ENCODE measurements at regions not wholly inside any gene's neighbourhood (a gene's known extent, or its start where the extent isn't known, plus 50 kb on each side); places are given as distances from the start of the nearest gene placed in this dataset.

DNA sequence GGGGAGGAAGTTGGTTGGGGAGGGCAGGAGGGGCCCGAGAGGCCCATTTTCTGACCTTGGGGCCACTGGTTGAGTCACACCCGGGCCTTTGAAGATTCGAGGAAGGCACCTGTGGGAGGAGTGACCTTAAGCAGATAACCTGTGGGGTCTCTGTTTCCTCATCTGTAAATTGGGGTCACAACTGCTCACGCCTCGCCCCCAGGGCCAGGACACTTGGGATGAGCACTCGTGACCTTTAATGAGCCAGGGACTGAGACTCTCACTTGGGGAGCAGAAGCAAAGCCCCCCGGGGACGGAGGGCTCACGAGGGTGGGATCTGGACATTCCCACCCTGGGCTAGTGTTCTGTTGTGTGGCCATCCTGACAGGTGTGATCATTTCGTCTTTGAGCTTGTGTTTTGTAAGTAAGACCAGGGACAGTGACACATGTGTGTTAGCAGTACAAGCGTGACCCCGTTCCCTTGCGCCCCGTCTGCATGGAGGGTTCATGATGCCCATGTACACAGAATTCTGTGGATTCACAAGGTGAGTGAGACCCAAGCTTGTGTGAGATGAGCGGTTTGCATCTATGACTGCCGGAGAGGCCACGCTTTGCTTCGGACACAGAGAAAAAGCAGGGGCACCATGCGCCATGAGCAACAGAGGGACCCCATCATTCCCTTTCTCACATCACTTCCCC is 79.3 kb upstream of the PMEPA1 start:
- DNase-seq (ENCODE audit: low read depth in 2 of 2), result no peak

DNA sequence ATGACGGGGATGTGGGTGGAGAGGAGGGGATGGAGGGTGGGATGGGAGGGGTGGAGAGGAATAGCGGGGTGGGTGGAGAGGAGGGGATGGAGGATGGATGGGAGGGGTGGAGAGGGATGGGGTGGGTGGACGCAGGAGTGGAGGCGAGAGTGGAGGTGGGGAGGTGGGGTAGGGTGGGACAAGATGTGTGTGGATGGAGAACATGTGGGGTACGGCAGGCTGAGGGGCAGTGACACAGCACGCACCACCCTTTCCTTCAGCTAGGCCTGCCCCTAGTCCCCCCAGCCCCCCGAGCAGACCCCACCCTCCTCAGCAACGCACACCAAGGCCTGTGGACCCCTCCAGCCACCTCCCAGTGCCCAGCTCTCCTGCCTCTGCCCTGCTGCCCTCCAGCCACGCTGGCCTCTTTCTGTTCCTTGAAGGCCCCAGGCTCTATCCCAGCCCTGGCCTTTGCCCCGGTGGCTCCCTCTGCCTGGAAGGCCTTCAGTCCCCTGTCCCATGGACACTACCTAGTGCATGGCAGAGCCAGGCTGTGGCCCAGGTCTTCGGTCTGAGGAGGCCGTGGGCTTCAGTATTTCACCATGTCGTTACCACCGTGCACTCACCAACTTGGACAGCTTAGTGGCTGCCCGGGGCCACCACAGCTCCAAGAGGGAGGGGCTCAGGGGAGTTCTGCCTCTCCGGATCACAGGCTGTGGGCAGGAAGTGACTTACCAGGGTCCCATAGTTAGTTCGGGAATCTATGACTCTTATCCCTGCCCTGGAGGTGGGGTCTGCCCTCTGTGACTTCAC is 78.4 kb upstream of the PMEPA1 start:
- no peak for DNase-seq (ENCODE audit: low read depth in 2 of 2)

DNA sequence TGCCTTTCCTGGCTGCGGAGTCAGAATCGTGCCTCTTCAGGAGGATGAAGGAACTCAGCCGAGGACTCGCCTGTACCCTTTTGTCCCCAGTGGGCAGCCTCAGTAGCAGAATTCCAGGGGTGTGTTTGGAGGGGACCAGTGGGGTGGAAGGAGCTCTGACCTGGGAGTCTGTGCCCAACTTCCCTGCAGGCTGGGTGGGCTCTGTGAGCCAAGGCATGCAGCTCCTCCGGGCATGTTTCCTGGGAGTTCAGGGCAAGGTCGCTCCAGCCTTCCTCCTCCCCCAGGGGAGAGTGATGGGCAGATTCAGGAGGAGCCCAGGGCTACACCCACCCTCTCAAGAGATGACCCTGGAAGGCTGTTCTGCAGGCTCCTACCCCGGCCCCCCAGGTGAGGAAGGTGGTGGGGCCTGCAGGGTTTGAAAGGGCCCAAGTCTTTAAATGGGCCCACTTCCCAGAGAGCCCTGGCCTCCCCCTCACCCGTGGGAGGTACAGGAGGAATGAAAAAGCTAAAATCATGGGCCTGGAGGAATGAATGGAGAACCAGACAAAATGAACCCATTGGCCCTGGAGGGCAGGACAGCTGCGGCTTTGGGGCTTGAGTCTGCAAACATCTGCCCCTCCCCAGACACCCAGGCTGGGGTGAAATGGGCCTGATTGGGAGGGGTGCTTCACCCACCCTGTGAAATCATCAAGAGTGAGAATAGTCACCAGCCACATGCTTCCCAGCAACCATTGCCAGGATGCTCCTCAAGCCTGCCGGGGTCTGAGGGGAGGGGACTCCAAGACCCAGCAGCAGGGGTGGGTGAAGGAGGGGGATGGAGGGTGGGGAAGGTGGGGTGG is 77.6 kb upstream of the PMEPA1 start:
- no peak for DNase-seq (ENCODE audit: low read depth in 2 of 2)

- no peak for DNase-seq (ENCODE audit: low read depth in 2 of 2)
Observed at GRCh38 chr20:57786304-57786932, 76.6 kb upstream of the PMEPA1 start.

DNA sequence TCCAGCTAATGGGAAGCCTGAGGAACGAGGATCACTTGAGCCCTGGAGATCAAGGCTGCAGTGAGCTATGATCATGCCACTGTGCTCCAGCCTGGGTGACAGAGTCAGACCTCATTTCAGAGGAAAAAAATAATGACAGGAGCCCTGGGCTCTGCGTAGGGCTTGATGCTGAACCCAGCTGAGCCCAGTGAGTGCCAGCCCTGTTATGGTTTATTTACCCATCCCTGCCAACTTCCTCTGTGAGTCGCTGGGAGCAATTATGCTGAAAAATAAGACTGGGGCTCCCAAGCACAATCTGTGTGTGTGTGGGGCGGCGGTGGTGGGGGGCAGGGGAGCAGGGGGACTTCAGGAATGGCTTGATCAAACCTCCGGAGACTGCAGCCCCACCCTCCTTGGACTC is 75.9 kb upstream of the PMEPA1 start:
- no peak for DNase-seq (ENCODE audit: low read depth in 2 of 2)

DNA sequence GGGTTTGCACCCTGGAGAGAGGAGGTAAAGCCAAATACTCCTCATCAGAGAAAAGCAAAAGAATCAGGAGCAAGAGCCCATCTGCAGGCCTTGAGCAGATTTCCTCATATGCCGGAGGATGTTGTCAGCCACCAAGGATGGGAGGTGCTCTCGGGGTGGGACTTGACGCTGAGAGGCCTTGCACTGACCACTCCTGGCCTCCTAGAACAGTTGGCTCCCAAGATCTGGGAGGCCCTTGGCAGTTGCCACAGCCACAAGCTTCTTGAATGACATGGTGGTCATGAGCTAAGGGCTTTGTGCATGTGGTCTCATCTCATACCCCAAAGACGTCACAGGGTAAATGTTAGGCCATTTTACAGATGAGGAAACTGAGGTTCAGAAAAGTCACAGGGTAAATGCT is 75.2 kb upstream of the PMEPA1 start:
- DNase-seq (ENCODE audit: low read depth in 2 of 2), result no peak

- DNase-seq (ENCODE audit: low read depth in 2 of 2), result no peak
Observed at GRCh38 chr20:57783956-57784837, 74.4 kb upstream of the PMEPA1 start.

GRCh38 chr20:57783196-57783595 is 73.4 kb upstream of the PMEPA1 start:
- no peak for DNase-seq (ENCODE audit: low read depth in 2 of 2)

DNA sequence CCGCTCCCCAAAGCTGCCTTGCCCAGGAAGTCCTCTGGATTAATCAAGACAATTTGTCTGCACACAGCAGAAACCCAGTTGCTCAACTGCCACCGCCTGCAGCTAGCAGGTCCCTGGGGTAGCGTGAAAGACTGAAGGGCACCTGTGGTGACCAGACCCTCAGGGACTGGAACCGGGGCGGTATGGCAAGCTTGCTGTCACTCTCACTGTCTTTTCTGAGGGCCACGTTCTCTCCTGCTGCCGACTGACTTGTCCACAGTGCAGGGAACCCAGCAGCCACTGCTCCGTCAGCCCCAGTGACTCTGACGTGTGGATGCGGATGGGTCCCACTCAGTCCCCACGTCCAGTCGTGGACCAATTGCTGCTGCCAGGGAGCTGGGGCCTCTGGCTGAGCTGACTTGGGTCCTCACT is 72.8 kb upstream of the PMEPA1 start:
- DNase-seq (ENCODE audit: low read depth in 2 of 2), result no peak

GRCh38 chr20:57781901-57782300 is 72.1 kb upstream of the PMEPA1 start:
- no peak for DNase-seq (ENCODE audit: low read depth in 2 of 2)

DNA sequence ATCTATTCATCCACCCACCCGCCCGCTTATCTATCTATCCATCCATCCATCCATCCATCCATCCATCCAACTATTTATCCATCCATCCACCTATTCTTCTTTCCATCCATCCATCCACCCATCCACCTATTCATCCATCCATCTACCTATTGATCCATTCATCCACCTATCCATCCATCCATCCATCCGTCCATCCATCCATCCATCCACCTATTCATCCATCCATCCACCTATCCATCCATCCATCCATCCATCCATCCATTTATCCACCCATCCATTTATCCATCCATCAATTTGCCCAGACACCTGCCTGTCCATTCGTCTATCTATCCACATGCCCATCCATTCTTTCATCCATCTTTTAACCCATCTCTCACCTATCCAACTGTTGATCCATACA is 71.1 kb upstream of the PMEPA1 start:
- no peak for DNase-seq (ENCODE audit: low read depth in 2 of 2)

GRCh38 chr20:57780398-57780797 is 70.6 kb upstream of the PMEPA1 start:
- no peak for DNase-seq (ENCODE audit: low read depth in 2 of 2)

DNA sequence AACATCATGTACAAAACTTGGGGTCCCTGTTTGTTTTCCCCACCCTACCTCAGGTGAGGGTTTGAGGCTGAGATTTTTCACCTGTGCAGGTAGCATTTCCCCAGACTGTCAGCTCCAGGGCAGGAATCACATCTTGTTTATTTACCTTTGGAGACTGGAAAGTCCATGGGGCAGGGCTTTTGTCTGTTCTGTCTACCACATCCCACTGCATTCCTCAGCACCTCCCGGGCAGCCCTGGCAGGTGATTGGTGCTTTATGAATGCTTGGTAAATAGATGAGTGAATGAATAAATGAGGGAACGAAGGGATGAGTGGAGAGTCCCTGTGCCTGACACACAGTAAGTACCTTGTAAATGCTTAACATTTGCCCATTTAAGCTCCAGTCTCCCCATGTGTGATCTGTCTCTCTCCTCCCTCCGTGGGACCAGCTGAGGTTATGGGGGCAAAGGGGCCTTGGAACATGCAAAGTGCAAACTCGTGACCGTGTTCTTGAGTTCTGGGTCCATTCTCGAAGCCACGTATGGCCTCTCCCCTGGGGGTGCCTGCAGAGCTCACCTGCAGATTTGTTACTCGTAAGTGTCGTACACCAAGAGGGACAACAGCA is 69.7 kb upstream of the PMEPA1 start:
- no peak for DNase-seq (ENCODE audit: low read depth in 2 of 2)

DNA sequence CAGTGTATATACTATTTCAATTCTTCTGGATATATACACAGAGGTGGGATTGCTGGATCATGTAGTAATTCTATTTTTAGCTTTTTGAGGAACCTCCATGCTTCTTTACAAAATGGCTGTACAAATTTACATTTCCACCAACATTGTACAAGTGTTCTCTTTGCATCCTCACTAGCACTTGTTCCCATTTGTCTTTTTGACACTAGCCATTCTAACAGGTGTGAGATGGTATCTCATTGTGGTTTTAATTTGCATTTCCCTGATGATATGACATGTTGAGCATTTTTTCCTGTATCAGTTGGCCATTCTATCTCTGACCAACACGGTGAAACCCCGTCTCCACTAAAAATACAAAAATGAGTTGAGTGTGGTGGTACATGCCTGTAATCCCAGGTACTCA is 68.1 kb upstream of the PMEPA1 start:
- DNase-seq (ENCODE audit: low read depth in 2 of 2), result no peak

DNA sequence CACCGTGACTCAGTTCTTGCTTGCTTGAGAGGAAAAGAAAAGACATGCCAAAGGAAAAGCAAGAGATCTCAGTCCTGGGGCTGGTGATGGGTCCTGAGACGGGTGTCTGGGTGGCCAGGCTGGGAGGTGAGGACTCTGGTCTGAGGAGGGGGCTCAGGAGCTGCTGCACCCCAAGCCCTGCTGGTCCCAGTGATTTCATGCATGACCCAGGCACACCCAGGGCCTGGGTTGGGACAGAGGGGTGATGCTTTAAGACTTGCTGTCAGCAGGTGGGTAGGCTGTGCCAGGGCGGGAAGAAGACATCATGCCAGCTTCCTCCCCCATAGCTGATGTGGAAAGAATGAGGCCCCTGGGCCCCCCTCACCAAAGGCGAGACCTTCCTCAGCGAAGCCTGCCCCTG is 65.1 kb upstream of the PMEPA1 start:
- no peak for DNase-seq (ENCODE audit: low read depth in 2 of 2)

DNA sequence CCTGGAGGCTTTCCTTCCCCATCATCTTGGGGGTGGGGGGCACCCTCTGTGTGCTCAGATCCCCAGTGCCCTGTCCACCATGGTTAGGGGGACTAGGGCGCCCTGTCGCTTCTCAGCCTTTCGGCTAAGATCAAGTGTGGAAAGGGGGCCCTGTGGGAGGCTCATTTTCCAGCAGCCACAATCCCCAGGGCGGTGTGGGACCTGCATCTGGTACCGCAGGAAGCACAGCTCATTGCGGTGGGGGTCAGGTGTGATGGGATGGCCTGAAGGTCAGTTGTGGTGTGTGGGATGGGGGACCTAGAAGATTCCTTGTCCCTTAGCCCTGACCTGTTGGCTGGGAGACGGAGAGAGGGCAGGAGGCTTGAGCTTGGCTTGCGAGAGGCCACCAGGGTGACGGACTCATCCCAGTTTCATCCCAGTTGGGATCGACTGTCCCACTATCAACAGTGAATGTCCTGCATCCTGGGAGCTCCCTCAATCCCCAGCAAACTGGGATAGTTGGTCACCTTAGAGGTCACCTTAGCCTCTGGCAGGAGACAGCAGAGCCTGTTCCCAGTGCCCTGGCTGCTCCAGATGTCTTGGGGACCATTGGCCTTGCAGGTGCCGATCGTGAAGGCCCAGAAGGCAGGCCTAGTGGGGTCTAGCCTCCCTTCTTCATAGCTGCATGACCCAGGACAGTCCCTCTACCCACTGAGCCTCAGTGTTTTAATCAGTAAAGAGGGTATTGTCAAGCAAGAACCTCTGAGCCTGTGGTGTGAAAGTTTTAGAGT is 64.5 kb upstream of the PMEPA1 start:
- DNase-seq (ENCODE audit: low read depth in 2 of 2), result no peak

- DNase-seq (ENCODE audit: low read depth in 2 of 2), result no peak
Observed at GRCh38 chr20:57773059-57773815, 63.4 kb upstream of the PMEPA1 start.

DNA sequence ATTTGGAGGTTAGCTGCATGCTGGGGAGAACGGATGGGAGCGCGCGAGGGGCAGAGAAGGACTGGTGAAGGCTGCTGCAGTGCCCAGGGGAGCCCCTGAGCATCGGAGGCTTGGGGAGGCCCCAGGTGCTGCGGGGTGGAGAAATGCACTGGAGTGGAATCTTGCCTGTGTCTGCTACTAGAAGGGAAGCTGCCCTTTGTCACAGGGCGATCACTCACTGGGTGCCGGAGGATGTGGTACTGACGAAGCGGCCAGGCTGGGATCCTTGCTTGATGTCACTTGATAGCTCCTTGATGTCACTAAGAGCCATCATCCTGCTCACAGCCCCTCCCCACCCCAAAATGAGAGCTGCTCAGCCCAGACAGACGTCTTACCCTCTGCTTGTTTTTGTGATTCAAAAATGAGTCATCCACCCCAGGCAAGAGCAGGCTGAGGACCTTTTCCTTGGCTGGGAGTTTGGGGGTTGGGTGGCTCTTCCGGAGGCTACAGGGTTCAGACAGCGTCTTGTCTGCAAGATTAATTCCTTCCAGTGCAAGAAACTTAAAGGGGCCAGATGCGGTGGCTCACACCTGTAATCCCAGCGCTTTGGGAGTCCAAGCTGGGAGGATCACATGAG is 62.6 kb upstream of the PMEPA1 start:
- no peak for DNase-seq (ENCODE audit: low read depth in 2 of 2)

Data from stimulated activated CD4-positive, alpha-beta T cell treated with anti-CD3 and anti-CD28 coated beads, Interleukin-12 subunit alpha, Interleukin-12 subunit beta, amount 100 ng/mL, for 24 hours (primary cell).